Ishikawa (cell line): ENCODE measurements at regions not wholly inside any gene's neighbourhood (a gene's known extent, or its start where the extent isn't known, plus 50 kb on each side); places are given as distances from the start of the nearest gene placed in this dataset.

Source experiments
- CEBPB ChIP-seq: IDR thresholded peaks from 2 replicates; pipeline ENCODE4 v1.6.1; 2012
- EP300 ChIP-seq: IDR thresholded peaks from 2 replicates; pipeline ENCODE4 v1.6.1; 2012; ENCODE audit warnings: borderline replicate concordance
- FOXM1 ChIP-seq: IDR thresholded peaks from 2 replicates; pipeline ENCODE4 v1.6.1; 2012; ENCODE audit warnings: low read depth, borderline replicate concordance
- RAD21 ChIP-seq: IDR thresholded peaks from 2 replicates; pipeline ENCODE4 v1.6.1; 2012; ENCODE audit warnings: low read depth
- TAF1 ChIP-seq: IDR thresholded peaks from 2 replicates; pipeline ENCODE4 v1.6.1; 2012; ENCODE audit warnings: low read depth, mild to moderate bottlenecking
- TCF12 ChIP-seq: IDR thresholded peaks from 2 replicates; pipeline ENCODE4 v1.6.1; 2012; ENCODE audit warnings: low read depth
- YY1 ChIP-seq: IDR thresholded peaks from 2 replicates; pipeline ENCODE4 v1.6.1; 2012; ENCODE audit warnings: low read depth
- TF ChIP-seq, protein P1 (sequence below): IDR thresholded peaks from 2 replicates; pipeline ENCODE4 v1.6.1; 2012; ENCODE audit warnings: low read depth, mild to moderate bottlenecking
- TF ChIP-seq, protein P2 (sequence below): IDR thresholded peaks from 2 replicates; pipeline ENCODE4 v1.6.1; 2012
- TF ChIP-seq, protein P3 (sequence below): IDR thresholded peaks from 2 replicates; pipeline ENCODE4 v1.6.1; 2012

DNA sequence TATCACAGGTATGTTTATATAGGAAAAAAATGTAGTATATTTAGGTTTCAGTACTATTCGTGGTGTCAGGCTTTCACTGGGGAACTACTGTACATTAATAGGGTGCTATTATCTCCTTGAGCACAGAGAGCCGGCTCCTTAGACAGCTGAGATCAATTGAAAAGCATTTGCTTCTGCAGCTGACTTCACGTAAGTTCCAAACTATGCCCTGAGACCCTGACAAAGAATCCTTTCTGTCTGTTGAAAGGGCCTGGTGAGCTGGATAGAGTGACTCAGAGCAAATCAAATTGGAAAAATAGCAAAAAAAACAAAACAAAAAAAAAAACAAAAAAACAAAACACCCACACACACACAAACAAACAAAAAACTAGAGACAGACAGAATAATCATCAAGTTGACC, 652.0 kb downstream of the MTRR start:
- TF ChIP-seq EP300 (no peak), YY1 (no peak), TAF1 (no peak), RAD21 (no peak), FOXM1 (no peak), TCF12 (no peak), CEBPB (no peak)
- TF ChIP-seq, protein P1, sequence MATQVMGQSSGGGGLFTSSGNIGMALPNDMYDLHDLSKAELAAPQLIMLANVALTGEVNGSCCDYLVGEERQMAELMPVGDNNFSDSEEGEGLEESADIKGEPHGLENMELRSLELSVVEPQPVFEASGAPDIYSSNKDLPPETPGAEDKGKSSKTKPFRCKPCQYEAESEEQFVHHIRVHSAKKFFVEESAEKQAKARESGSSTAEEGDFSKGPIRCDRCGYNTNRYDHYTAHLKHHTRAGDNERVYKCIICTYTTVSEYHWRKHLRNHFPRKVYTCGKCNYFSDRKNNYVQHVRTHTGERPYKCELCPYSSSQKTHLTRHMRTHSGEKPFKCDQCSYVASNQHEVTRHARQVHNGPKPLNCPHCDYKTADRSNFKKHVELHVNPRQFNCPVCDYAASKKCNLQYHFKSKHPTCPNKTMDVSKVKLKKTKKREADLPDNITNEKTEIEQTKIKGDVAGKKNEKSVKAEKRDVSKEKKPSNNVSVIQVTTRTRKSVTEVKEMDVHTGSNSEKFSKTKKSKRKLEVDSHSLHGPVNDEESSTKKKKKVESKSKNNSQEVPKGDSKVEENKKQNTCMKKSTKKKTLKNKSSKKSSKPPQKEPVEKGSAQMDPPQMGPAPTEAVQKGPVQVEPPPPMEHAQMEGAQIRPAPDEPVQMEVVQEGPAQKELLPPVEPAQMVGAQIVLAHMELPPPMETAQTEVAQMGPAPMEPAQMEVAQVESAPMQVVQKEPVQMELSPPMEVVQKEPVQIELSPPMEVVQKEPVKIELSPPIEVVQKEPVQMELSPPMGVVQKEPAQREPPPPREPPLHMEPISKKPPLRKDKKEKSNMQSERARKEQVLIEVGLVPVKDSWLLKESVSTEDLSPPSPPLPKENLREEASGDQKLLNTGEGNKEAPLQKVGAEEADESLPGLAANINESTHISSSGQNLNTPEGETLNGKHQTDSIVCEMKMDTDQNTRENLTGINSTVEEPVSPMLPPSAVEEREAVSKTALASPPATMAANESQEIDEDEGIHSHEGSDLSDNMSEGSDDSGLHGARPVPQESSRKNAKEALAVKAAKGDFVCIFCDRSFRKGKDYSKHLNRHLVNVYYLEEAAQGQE: no peak
- TF ChIP-seq, protein P2, sequence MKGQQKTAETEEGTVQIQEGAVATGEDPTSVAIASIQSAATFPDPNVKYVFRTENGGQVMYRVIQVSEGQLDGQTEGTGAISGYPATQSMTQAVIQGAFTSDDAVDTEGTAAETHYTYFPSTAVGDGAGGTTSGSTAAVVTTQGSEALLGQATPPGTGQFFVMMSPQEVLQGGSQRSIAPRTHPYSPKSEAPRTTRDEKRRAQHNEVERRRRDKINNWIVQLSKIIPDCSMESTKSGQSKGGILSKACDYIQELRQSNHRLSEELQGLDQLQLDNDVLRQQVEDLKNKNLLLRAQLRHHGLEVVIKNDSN: no peak
- TF ChIP-seq, protein P3, sequence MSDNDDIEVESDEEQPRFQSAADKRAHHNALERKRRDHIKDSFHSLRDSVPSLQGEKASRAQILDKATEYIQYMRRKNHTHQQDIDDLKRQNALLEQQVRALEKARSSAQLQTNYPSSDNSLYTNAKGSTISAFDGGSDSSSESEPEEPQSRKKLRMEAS: no peak
